Gastroesophageal sphincter (tissue), 3 donors: ENCODE measurements at regions not wholly inside any gene's neighbourhood (a gene's known extent, or its start where the extent isn't known, plus 50 kb on each side); places are given as distances from the start of the nearest gene placed in this dataset.

Source experiments
- EP300 ChIP-seq: sonication (generic); formaldehyde crosslinking; IDR thresholded peaks from one replicate; pipeline ENCODE4 v1.6.1; 2017; ENCODE audit warnings: antibody characterized with exemption, mild to moderate bottlenecking
- POLR2A ChIP-seq, 2 donors: fragments of 450-650 bp; IDR thresholded peaks; one replicate each; pipeline ENCODE4 v1.6.1; 2017; ENCODE audit warnings: antibody characterized with exemption in 2 of 2, mild to moderate bottlenecking in 2 of 2, moderate library complexity in 1 of 2
- POLR2AphosphoS5 ChIP-seq: sonication (generic); formaldehyde crosslinking; IDR thresholded peaks from one replicate; pipeline ENCODE4 v1.6.1; 2017; ENCODE audit warnings: antibody characterized with exemption
- TF ChIP-seq, protein P1 (sequence below), 4 experiments: fragments of 200-600 bp in 2 of 4; fragments of 450-650 bp in 2 of 4; sonication (generic) in 1 of 4; IDR thresholded peaks; one replicate each; pipeline ENCODE4 v1.5.1; 2017 to 2019; ENCODE audit warnings: antibody characterized with exemption in 4 of 4, mild to moderate bottlenecking in 2 of 4, moderate library complexity in 2 of 4

DNA sequence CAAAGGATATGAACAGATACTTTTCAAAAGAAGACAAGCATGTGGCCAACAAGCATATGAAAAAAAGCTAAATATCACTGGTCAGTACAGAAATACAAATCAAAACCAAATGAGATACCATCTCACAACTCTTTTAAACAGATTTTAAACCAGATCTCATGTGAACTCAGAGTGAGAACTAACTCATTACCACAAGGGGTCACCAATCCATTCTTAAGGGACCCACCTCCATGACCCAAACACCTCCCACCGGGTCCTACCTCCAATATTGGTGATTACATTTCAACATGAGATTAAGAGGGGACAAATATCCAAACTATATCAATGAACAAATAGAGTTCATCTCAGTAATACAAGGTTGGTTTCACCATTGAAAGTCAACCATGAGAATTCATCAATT lies 319.8 kb upstream of the GULP1 start:
- TF ChIP-seq, protein P1, sequence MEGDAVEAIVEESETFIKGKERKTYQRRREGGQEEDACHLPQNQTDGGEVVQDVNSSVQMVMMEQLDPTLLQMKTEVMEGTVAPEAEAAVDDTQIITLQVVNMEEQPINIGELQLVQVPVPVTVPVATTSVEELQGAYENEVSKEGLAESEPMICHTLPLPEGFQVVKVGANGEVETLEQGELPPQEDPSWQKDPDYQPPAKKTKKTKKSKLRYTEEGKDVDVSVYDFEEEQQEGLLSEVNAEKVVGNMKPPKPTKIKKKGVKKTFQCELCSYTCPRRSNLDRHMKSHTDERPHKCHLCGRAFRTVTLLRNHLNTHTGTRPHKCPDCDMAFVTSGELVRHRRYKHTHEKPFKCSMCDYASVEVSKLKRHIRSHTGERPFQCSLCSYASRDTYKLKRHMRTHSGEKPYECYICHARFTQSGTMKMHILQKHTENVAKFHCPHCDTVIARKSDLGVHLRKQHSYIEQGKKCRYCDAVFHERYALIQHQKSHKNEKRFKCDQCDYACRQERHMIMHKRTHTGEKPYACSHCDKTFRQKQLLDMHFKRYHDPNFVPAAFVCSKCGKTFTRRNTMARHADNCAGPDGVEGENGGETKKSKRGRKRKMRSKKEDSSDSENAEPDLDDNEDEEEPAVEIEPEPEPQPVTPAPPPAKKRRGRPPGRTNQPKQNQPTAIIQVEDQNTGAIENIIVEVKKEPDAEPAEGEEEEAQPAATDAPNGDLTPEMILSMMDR (IDR thresholded peaks at IDR 0.05) = no peak
- TF ChIP-seq POLR2A (IDR thresholded peaks at IDR 0.05) (no peak), EP300 (no peak), POLR2AphosphoS5 (no peak)
